OCI-LY1 (cell line): ENCODE measurements at regions not wholly inside any gene's neighbourhood (a gene's known extent, or its start where the extent isn't known, plus 50 kb on each side); places are given as distances from the start of the nearest gene placed in this dataset.

Source experiments
- H2AFZ ChIP-seq: fragments of 200-600 bp; sonication (generic), shearing (Covaris generic); 2 replicates; pipeline ENCODE4 v1.6.0; 2014; ENCODE audit warnings: antibody characterized with exemption, mild to moderate bottlenecking, low read length
- H3F3A ChIP-seq: fragments of 200-600 bp; sonication (generic), shearing (Covaris generic); 2 replicates; pipeline ENCODE4 v1.6.0; 2014; ENCODE audit warnings: mild to moderate bottlenecking, antibody characterized with exemption, low read length, moderate library complexity; ENCODE audit not compliant: insufficient read depth
- H3K27ac ChIP-seq: fragments of 200-600 bp; sonication (generic); 2 replicates; pipeline ENCODE4 v1.5.1; 2014; ENCODE audit warnings: low read length, mixed run types, mild to moderate bottlenecking, low read depth; ENCODE audit not compliant: poor library complexity, severe bottlenecking
- H3K27me3 ChIP-seq: fragments of 200-600 bp; sonication (generic); 2 replicates; pipeline ENCODE4 v1.6.0; 2014; ENCODE audit warnings: antibody characterized with exemption, mild to moderate bottlenecking, low read length, moderate library complexity; ENCODE audit not compliant: insufficient read depth
- H3K36me3 ChIP-seq: fragments of 200-600 bp; sonication (generic); 2 replicates; pipeline ENCODE4 v1.6.1; 2014; ENCODE audit warnings: mild to moderate bottlenecking, antibody characterized with exemption, low read length, moderate library complexity, mixed read lengths; ENCODE audit not compliant: insufficient read depth
- H3K4me1 ChIP-seq: fragments of 200-600 bp; sonication (generic); 2 replicates; pipeline ENCODE4 v1.5.1; 2014; ENCODE audit warnings: mild to moderate bottlenecking, low read length, moderate library complexity; ENCODE audit not compliant: insufficient read depth, severe bottlenecking
- H3K4me2 ChIP-seq: fragments of 200-600 bp; sonication (generic), shearing (Covaris generic); 2 replicates; pipeline ENCODE4 v1.6.1; 2014; ENCODE audit warnings: low read length
- H3K4me3 ChIP-seq: fragments of 200-600 bp; sonication (generic); 2 replicates; pipeline ENCODE4 v1.5.1; 2014; ENCODE audit warnings: low read length, low read depth, mild to moderate bottlenecking, mixed read lengths; ENCODE audit not compliant: poor library complexity, severe bottlenecking
- H3K79me2 ChIP-seq: fragments of 200-600 bp; shearing (Covaris generic); 2 replicates; pipeline ENCODE4 v1.6.1; 2016; ENCODE audit warnings: mixed run types, low read length, mixed read lengths; ENCODE audit not compliant: insufficient read depth
- H3K9ac ChIP-seq: fragments of 200-600 bp; sonication (generic), shearing (Covaris generic); 2 replicates; pipeline ENCODE4 v1.6.1; 2014; ENCODE audit warnings: mild to moderate bottlenecking, low read length, mixed read lengths
- H3K9me2 ChIP-seq: fragments of 200-600 bp; sonication (generic), shearing (Covaris generic); 2 replicates; pipeline ENCODE4 v1.6.1; 2014; ENCODE audit warnings: low read depth, mild to moderate bottlenecking, low read length, mixed read lengths
- H3K9me3 ChIP-seq: fragments of 200-600 bp; shearing (Covaris generic); 2 replicates; pipeline ENCODE4 v1.6.1; 2014; ENCODE audit warnings: low read length, mixed read lengths
- H4K20me1 ChIP-seq: fragments of 200-600 bp; sonication (generic), shearing (Covaris generic); 2 replicates; pipeline ENCODE4 v1.6.0; 2016; ENCODE audit warnings: mild to moderate bottlenecking, low read length; ENCODE audit not compliant: insufficient read depth
- CTCF ChIP-seq: fragments of 200-600 bp; sonication (generic), shearing (Covaris generic); IDR thresholded peaks from 2 replicates; pipeline ENCODE4 v1.5.1; 2017; ENCODE audit warnings: mild to moderate bottlenecking, antibody characterized with exemption, low read length, moderate library complexity, mixed read lengths
- EZH2 ChIP-seq: fragments of 200-600 bp; sonication (generic), shearing (Covaris generic); IDR thresholded peaks from 2 replicates; pipeline ENCODE4 v1.8.0; 2017; ENCODE audit warnings: borderline replicate concordance, mixed run types, mild to moderate bottlenecking, antibody characterized with exemption, low read length, moderate library complexity, mixed read lengths

DNA sequence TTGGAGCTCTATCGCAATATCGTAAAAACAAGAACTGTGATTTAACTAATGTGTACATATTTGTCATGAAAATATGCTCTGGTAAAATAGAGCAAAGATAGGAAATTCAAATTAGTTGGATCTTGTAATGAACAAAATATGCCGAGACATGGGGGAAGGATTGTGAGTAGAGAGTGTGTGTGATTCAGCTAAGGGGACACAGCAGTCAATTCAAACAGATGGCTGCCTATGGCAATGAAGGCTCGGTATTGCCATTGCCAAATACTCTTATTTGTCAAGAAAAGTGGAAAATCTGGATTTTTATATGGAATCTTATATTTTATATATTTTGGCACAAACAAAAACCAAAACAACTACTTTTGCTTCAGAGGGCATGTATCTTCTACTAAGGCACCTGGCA, 227.3 kb upstream of the BCHE start:
- no peaks in the 10 kb centered on the region for H3K9me3 ChIP-seq
- H3K27me3 ChIP-seq, result no peaks in the 10 kb centered on the region
- H3F3A ChIP-seq, result no peaks in the 10 kb centered on the region
- no peaks in the 10 kb centered on the region for H3K36me3 ChIP-seq
- H3K4me1 ChIP-seq, result no peaks in the 10 kb centered on the region
- H3K4me3 ChIP-seq, result no peak overlapping the region
- TF ChIP-seq EZH2, result no peak
- no peak for TF ChIP-seq CTCF
- H3K79me2 ChIP-seq, result no peaks in the 10 kb centered on the region
- no peaks in the 10 kb centered on the region for H4K20me1 ChIP-seq
- H3K9ac ChIP-seq, result no peak overlapping the region
- H3K4me2 ChIP-seq, result no peak overlapping the region
- no peak overlapping the region for H3K27ac ChIP-seq
- H3K9me2 ChIP-seq, result no peaks in the 10 kb centered on the region
- no peak overlapping the region for H2AFZ ChIP-seq

DNA sequence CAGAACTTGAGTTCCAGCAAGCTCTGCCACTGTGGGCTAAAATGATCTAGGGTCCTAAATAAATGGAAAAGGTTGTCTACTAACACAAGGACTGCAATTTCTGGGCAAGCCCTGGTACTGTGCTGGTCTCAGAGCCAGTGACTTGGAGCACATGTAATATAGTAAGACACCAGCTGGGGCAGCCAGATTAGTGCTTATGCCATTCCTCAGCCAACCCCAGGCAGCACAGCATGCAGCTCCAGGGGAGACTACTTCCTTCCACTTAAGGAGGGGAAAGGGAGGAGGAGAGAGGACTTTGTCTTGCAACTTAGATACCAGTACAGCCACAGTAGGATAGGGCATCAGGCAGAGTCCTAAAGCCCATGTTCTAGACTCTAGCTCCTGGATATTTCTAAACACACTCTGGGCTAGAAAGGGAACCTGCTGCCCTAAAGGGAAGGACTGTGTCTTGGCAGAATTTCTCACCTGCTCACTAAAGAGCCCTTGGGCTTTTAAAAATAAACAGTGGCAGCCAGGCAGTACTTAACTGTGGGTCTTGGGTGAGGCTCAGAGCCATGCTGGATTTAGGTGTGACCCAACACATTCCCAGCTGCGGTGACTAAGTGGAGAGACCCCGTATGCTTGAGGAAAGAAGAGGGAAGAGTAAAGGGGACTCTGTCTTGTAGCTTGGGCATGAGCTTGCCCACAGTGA, 223.7 kb upstream of the BCHE start:
- Histone ChIP-seq H4K20me1 (no peaks in the 10 kb centered on the region), H3K4me1 (no peaks in the 10 kb centered on the region), H3K9me3 (no peaks in the 10 kb centered on the region), H3K9ac (no peak overlapping the region), H3K4me3 (no peak overlapping the region), H3K27me3 (no peaks in the 10 kb centered on the region), H3F3A (no peaks in the 10 kb centered on the region), H3K9me2 (no peaks in the 10 kb centered on the region), H3K27ac (no peak overlapping the region), H2AFZ (no peak overlapping the region), H3K4me2 (no peak overlapping the region), H3K36me3 (no peaks in the 10 kb centered on the region), H3K79me2 (no peaks in the 10 kb centered on the region)
- TF ChIP-seq EZH2 (no peak), CTCF (no peak)

- H4K20me1 ChIP-seq, result no peaks in the 10 kb centered on the region
- no peaks in the 10 kb centered on the region for H3K4me1 ChIP-seq
- no peak overlapping the region for H3K9ac ChIP-seq
- H3K9me3 ChIP-seq, result no peaks in the 10 kb centered on the region
- no peaks in the 10 kb centered on the region for H3K27me3 ChIP-seq
- H3K27ac ChIP-seq, result no peak overlapping the region
- no peaks in the 10 kb centered on the region for H3F3A ChIP-seq
- no peak overlapping the region for H3K4me3 ChIP-seq
- H3K9me2 ChIP-seq, result no peaks in the 10 kb centered on the region
- no peaks in the 10 kb centered on the region for H3K36me3 ChIP-seq
- H2AFZ ChIP-seq, result no peak overlapping the region
- no peak for TF ChIP-seq EZH2
- TF ChIP-seq CTCF, result peak; percentile 30; the same call in 1 of the 2 replicates
- no peaks in the 10 kb centered on the region for H3K79me2 ChIP-seq
- no peak overlapping the region for H3K4me2 ChIP-seq
Measured at GRCh38 chr3:166052440-166052839, 215.2 kb upstream of the BCHE start.
